DND-41 (cell line): ENCODE measurements at regions not wholly inside any gene's neighbourhood (a gene's known extent, or its start where the extent isn't known, plus 50 kb on each side); places are given as distances from the start of the nearest gene placed in this dataset.

ENCODE experiments used
- EZH2 ChIP-seq: IDR thresholded peaks from 3 replicates; pipeline ENCODE4 v1.6.1; 2012; ENCODE audit warnings: borderline replicate concordance, low read depth, mild to moderate bottlenecking, moderate library complexity, low read length, inconsistent platforms; ENCODE audit not compliant: severe bottlenecking
- TF ChIP-seq, protein P1 (sequence below): IDR thresholded peaks from 2 replicates; pipeline ENCODE4 v1.5.1; 2012; ENCODE audit warnings: borderline replicate concordance, low read length, moderate library complexity, mild to moderate bottlenecking; ENCODE audit not compliant: poor library complexity, severe bottlenecking; ENCODE audit errors: extremely low read depth

DNA sequence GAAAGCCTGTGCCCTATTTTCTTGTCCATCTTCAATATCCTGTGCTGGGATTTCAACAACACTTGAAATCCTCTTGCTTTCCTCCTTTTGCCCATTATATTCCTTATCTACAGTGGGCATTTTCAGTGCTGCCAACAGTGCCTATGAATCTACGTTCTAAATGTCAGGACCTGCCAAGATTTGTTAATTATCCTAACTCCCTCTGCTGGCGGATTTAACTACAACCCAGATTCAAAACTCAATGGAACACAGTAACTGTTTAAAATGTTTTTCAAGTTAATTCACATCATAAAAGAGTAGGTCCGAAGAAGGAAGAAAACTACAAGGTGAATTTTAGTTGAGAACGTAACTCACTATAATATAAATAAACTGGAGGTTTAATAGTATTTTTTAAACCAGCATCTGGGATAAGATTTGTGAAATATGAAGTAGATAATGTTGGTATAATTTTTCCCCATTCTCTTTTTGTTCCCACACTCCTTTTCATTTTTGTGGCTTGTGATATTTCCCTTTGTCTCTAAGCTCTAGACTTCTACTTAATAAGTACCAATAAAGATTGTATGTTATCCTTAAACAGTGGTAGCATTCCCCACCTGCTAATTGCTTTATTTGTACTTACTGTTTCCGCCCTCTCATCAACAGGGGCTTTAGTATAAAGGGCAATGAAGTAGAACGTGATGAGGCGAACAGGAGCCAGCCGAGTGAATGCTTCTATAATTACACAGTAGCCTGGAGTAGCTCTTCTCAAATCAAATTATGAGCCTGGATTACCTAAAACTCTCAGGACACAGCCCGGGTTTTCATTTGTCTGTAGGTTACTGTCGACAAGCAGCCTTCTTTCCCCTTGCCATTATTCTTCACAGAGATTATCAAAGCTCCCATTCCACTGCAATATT, 302.5 kb upstream of the ATP11B start:
- TF ChIP-seq, protein P1, sequence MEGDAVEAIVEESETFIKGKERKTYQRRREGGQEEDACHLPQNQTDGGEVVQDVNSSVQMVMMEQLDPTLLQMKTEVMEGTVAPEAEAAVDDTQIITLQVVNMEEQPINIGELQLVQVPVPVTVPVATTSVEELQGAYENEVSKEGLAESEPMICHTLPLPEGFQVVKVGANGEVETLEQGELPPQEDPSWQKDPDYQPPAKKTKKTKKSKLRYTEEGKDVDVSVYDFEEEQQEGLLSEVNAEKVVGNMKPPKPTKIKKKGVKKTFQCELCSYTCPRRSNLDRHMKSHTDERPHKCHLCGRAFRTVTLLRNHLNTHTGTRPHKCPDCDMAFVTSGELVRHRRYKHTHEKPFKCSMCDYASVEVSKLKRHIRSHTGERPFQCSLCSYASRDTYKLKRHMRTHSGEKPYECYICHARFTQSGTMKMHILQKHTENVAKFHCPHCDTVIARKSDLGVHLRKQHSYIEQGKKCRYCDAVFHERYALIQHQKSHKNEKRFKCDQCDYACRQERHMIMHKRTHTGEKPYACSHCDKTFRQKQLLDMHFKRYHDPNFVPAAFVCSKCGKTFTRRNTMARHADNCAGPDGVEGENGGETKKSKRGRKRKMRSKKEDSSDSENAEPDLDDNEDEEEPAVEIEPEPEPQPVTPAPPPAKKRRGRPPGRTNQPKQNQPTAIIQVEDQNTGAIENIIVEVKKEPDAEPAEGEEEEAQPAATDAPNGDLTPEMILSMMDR, result peak; percentile 55
- TF ChIP-seq EZH2, result no peak
